ENCODE measurements at regions not wholly inside any gene's neighbourhood (a gene's known extent, or its start where the extent isn't known, plus 50 kb on each side); places are given as distances from the start of the nearest gene placed in this dataset.
"Not testable (repeated sequence)": the region's sequence is repeated elsewhere in the genome, so short reads cannot be mapped to it uniquely, and the experiment has no call there.

- TF ChIP-seq EZH2 (IDR thresholded peaks at IDR 0.05; ENCODE audit: borderline replicate concordance, low read depth, low read length, poor library complexity, severe bottlenecking), result no peak
- TF ChIP-seq, protein P1, sequence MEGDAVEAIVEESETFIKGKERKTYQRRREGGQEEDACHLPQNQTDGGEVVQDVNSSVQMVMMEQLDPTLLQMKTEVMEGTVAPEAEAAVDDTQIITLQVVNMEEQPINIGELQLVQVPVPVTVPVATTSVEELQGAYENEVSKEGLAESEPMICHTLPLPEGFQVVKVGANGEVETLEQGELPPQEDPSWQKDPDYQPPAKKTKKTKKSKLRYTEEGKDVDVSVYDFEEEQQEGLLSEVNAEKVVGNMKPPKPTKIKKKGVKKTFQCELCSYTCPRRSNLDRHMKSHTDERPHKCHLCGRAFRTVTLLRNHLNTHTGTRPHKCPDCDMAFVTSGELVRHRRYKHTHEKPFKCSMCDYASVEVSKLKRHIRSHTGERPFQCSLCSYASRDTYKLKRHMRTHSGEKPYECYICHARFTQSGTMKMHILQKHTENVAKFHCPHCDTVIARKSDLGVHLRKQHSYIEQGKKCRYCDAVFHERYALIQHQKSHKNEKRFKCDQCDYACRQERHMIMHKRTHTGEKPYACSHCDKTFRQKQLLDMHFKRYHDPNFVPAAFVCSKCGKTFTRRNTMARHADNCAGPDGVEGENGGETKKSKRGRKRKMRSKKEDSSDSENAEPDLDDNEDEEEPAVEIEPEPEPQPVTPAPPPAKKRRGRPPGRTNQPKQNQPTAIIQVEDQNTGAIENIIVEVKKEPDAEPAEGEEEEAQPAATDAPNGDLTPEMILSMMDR (conservative IDR thresholded peaks at IDR 0.05; ENCODE audit: low read depth, low read length), result no peak
- Histone ChIP-seq H3K4me1 (ENCODE audit: insufficient read depth, low read length, poor library complexity, severe bottlenecking) (no peaks in the 10 kb centered on the region), H3K27me3 (replicated peaks; ENCODE audit: insufficient read depth, low read depth, low read length, poor library complexity) (no peaks in the 10 kb centered on the region), H3K4me3 (ENCODE audit: low read depth, low read length, poor library complexity, severe bottlenecking) (no peak overlapping the region), H3K9me3 (ENCODE audit: low read depth, low read length, poor library complexity, severe bottlenecking) (no peaks in the 10 kb centered on the region), H3K36me3 (ENCODE audit: insufficient read depth, low read length, poor library complexity, severe bottlenecking) (no peaks in the 10 kb centered on the region), H3K27ac (ENCODE audit: low read depth, low read length, poor library complexity, severe bottlenecking) (no peak overlapping the region)
- ChIA-PET CTCF (no interaction called here), POLR2A (ENCODE audit: low non-redundant PET) (no interaction called here)
- DNase-seq (ENCODE audit: low spot score), result no peak
- intact Hi-C loops (cut with micrococcal nuclease; ENCODE audit: unreplicated experiment), result no loop called here
- no TSS peak for BruUV-seq (replicated peaks)
These were observed 208.7 kb downstream of the KCNJ2 start for GRCh38 chr17:70378076-70378475.

DNA sequence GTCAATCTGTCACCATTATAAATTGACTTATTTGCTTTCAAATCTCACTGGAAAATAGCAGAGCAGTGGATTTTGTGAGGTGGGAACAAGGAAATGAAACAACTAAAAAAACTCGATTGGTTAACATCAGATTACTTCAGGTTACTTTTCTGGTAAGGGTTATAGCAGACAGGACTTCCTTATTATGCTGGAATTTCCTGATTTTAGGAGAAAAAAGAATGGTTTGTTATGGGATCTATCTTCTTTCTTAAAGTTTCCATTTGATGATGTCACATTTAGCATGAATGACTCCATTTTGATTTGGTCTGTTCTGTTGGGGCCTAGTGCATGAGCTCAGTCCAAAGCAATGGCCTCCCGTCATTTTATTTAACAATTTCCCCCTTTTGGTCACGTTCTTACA is 210.6 kb downstream of the KCNJ2 start:
- CTCF ChIA-PET, result no interaction called here
- intact Hi-C loops (cut with micrococcal nuclease; ENCODE audit: unreplicated experiment), result no loop called here
- H3K4me1 ChIP-seq (ENCODE audit: insufficient read depth, low read length, poor library complexity, severe bottlenecking), result no peaks in the 10 kb centered on the region
- no peak overlapping the region for H3K4me3 ChIP-seq (ENCODE audit: low read depth, low read length, poor library complexity, severe bottlenecking)
- no peaks in the 10 kb centered on the region for H3K36me3 ChIP-seq (ENCODE audit: insufficient read depth, low read length, poor library complexity, severe bottlenecking)
- no peaks in the 10 kb centered on the region for H3K27me3 ChIP-seq (replicated peaks; ENCODE audit: insufficient read depth, low read depth, low read length, poor library complexity)
- no peak overlapping the region for H3K27ac ChIP-seq (ENCODE audit: low read depth, low read length, poor library complexity, severe bottlenecking)
- POLR2A ChIA-PET (ENCODE audit: low non-redundant PET), result no interaction called here
- no peak for TF ChIP-seq EZH2 (IDR thresholded peaks at IDR 0.05; ENCODE audit: borderline replicate concordance, low read depth, low read length, poor library complexity, severe bottlenecking)
- no peaks in the 10 kb centered on the region for H3K9me3 ChIP-seq (ENCODE audit: low read depth, low read length, poor library complexity, severe bottlenecking)
- no TSS peak for BruUV-seq (replicated peaks)
- no peak for DNase-seq (ENCODE audit: low spot score)

- CTCF ChIA-PET; H3K27me3 ChIP-seq (replicated peaks; ENCODE audit: insufficient read depth, low read depth, low read length, poor library complexity); POLR2A ChIA-PET (ENCODE audit: low non-redundant PET); intact Hi-C loops (cut with micrococcal nuclease; ENCODE audit: unreplicated experiment); H3K9me3 ChIP-seq (ENCODE audit: low read depth, low read length, poor library complexity, severe bottlenecking); H3K27ac ChIP-seq (ENCODE audit: low read depth, low read length, poor library complexity, severe bottlenecking); DNase-seq (ENCODE audit: low spot score); H3K4me1 ChIP-seq (ENCODE audit: insufficient read depth, low read length, poor library complexity, severe bottlenecking); H3K4me3 ChIP-seq (ENCODE audit: low read depth, low read length, poor library complexity, severe bottlenecking); BruUV-seq (replicated peaks); H3K36me3 ChIP-seq (ENCODE audit: insufficient read depth, low read length, poor library complexity, severe bottlenecking): not testable (repeated sequence)
These were observed 212.6 kb downstream of the KCNJ2 start for GRCh38 chr17:70381916-70382315.

DNA sequence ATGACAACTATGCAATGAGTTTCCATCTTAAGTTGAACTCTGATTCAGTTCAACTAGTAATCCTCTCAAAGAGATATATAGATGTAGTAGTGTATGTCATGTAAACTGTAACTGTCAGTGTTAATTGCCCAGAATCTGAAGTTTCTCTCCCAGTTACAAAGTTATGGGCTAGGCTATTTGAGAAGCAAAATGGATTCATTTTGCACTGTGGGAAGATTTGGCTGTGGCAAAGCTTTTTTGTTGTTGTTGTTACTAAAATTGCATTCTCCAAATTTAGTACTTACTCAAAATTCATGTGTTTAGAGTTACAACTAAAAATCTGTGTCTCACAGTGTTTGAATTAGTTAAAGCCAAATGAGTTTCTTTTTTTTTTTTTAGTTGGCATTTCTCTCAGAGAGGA is 219.0 kb downstream of the KCNJ2 start:
- ChIA-PET POLR2A (ENCODE audit: low non-redundant PET) (no interaction called here), CTCF (no interaction called here)
- H3K4me3 ChIP-seq (ENCODE audit: low read depth, low read length, poor library complexity, severe bottlenecking), result no peak overlapping the region
- no peaks in the 10 kb centered on the region for H3K36me3 ChIP-seq (ENCODE audit: insufficient read depth, low read length, poor library complexity, severe bottlenecking)
- intact Hi-C loops (cut with micrococcal nuclease; ENCODE audit: unreplicated experiment), result no loop called here
- DNase-seq (ENCODE audit: low spot score), result no peak
- no peak overlapping the region for H3K27ac ChIP-seq (ENCODE audit: low read depth, low read length, poor library complexity, severe bottlenecking)
- no peaks in the 10 kb centered on the region for H3K27me3 ChIP-seq (replicated peaks; ENCODE audit: insufficient read depth, low read depth, low read length, poor library complexity)
- no peak for TF ChIP-seq EZH2 (IDR thresholded peaks at IDR 0.05; ENCODE audit: borderline replicate concordance, low read depth, low read length, poor library complexity, severe bottlenecking)
- TF ChIP-seq, protein P1 (conservative IDR thresholded peaks at IDR 0.05; ENCODE audit: low read depth, low read length), result no peak
- no peaks in the 10 kb centered on the region for H3K4me1 ChIP-seq (ENCODE audit: insufficient read depth, low read length, poor library complexity, severe bottlenecking)
- BruUV-seq (replicated peaks), result no TSS peak
- H3K9me3 ChIP-seq (ENCODE audit: low read depth, low read length, poor library complexity, severe bottlenecking), result no peaks in the 10 kb centered on the region

- H3K27me3 ChIP-seq (replicated peaks; ENCODE audit: insufficient read depth, low read depth, low read length, poor library complexity); H3K27ac ChIP-seq (ENCODE audit: low read depth, low read length, poor library complexity, severe bottlenecking); CTCF ChIA-PET; H3K9me3 ChIP-seq (ENCODE audit: low read depth, low read length, poor library complexity, severe bottlenecking); POLR2A ChIA-PET (ENCODE audit: low non-redundant PET); H3K36me3 ChIP-seq (ENCODE audit: insufficient read depth, low read length, poor library complexity, severe bottlenecking); H3K4me3 ChIP-seq (ENCODE audit: low read depth, low read length, poor library complexity, severe bottlenecking); BruUV-seq (replicated peaks); DNase-seq (ENCODE audit: low spot score); intact Hi-C loops (cut with micrococcal nuclease; ENCODE audit: unreplicated experiment); H3K4me1 ChIP-seq (ENCODE audit: insufficient read depth, low read length, poor library complexity, severe bottlenecking): not testable (repeated sequence)
These were observed 220.0 kb downstream of the KCNJ2 start for GRCh38 chr17:70389232-70389757.
